Hepatocyte (in vitro differentiated cells): ENCODE measurements at regions not wholly inside any gene's neighbourhood (a gene's known extent, or its start where the extent isn't known, plus 50 kb on each side); places are given as distances from the start of the nearest gene placed in this dataset.

Experiments
- DNase-seq: peaks from one replicate; pipeline ENCODE4 v3.0.0-alpha.2; 2016; ENCODE audit warnings: low spot score
- H2AFZ ChIP-seq: fragments of 200-600 bp; sonication (generic); 2 replicates; pipeline ENCODE4 v1.6.0; 2016; ENCODE audit warnings: antibody characterized with exemption, mild to moderate bottlenecking
- H3K27ac ChIP-seq: fragments of 200-600 bp; sonication (generic); 2 replicates; pipeline ENCODE4 v1.5.1; 2016; ENCODE audit warnings: mild to moderate bottlenecking
- H3K27me3 ChIP-seq: fragments of 200-600 bp; sonication (generic); 2 replicates; pipeline ENCODE4 v1.6.1; 2016
- H3K36me3 ChIP-seq: fragments of 200-600 bp; sonication (generic); replicated peaks from 2 replicates; pipeline ENCODE4 v1.5.1; 2016; ENCODE audit warnings: low read depth; ENCODE audit not compliant: insufficient read depth
- H3K4me1 ChIP-seq: fragments of 200-600 bp; sonication (generic); 2 replicates; pipeline ENCODE4 v1.5.1; 2016; ENCODE audit warnings: mild to moderate bottlenecking, moderate library complexity; ENCODE audit not compliant: insufficient read depth
- H3K4me2 ChIP-seq: fragments of 200-600 bp; sonication (generic); 2 replicates; pipeline ENCODE4 v1.6.0; 2016
- H3K4me3 ChIP-seq: fragments of 200-600 bp; sonication (generic); 2 replicates; pipeline ENCODE4 v1.5.1; 2016; ENCODE audit warnings: mild to moderate bottlenecking
- H3K79me2 ChIP-seq: fragments of 200-600 bp; sonication (generic); 2 replicates; pipeline ENCODE4 v1.6.0; 2017; ENCODE audit warnings: mild to moderate bottlenecking
- H3K9me2 ChIP-seq: fragments of 200-600 bp; sonication (generic); replicated peaks from 2 replicates; pipeline ENCODE4 v1.6.0; 2017; ENCODE audit warnings: mild to moderate bottlenecking; ENCODE audit not compliant: insufficient read depth
- H3K9me3 ChIP-seq: fragments of 200-600 bp; sonication (generic); 2 replicates; pipeline ENCODE4 v1.5.1; 2016; ENCODE audit warnings: low read depth, mild to moderate bottlenecking
- H4K20me1 ChIP-seq: fragments of 200-600 bp; sonication (generic); 2 replicates; pipeline ENCODE4 v1.6.0; 2016; ENCODE audit warnings: mild to moderate bottlenecking; ENCODE audit not compliant: insufficient read depth, poor library complexity, severe bottlenecking
- EZH2 ChIP-seq: fragments of 200-600 bp; sonication (generic); IDR thresholded peaks from 2 replicates; pipeline ENCODE4 v1.6.1; 2016; ENCODE audit warnings: antibody characterized with exemption, mild to moderate bottlenecking, borderline replicate concordance
- EZH2phosphoT487 ChIP-seq: fragments of 200-600 bp; sonication (generic); IDR thresholded peaks from one replicate; pipeline ENCODE4 v1.6.1; 2018; ENCODE audit warnings: antibody characterized with exemption, mild to moderate bottlenecking, low read depth, moderate library complexity; ENCODE audit not compliant: unreplicated experiment, severe bottlenecking
- WGBS: methylation state at CpG from one replicate; pipeline ENCODE4 v1.1.6; 2016; ENCODE audit warnings: low lambda C conversion rate; ENCODE audit errors: missing lambda C conversion rate; 5-methylcytosine and 5-hydroxymethylcytosine counted together
- TF ChIP-seq, protein P1 (sequence below): fragments of 200-600 bp; sonication (generic); IDR thresholded peaks from 2 replicates; pipeline ENCODE4 v1.5.1; 2016; ENCODE audit warnings: antibody characterized with exemption, mild to moderate bottlenecking; ENCODE audit not compliant: poor library complexity

DNA sequence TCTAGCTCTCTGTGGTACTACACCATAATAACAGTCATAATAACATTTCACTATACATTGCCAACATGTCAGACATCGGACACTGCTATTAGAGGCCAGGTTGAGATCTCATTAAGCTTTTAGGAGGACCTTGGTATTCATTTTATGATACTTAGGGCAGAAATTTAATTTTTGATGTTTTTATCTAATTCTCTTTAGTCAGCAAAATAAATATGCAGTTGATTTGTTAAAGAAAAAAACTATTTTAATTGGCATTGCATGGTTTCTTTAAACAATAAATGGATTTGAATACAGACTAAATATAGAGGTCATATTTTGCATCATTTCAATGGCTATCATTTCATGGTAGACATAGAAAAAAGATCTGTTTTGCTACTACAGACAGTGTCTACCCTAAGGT is 308.7 kb downstream of the PRDM5 start:
- Histone ChIP-seq H3K27me3 (no peaks in the 10 kb centered on the region), H4K20me1 (no peaks in the 10 kb centered on the region), H3K9me2 (no peaks in the 10 kb centered on the region), H3K4me2 (no peak overlapping the region), H3K4me3 (no peak overlapping the region), H2AFZ (no peak overlapping the region), H3K36me3 (no peaks in the 10 kb centered on the region), H3K27ac (no peak overlapping the region), H3K79me2 (no peaks in the 10 kb centered on the region), H3K9me3 (no peaks in the 10 kb centered on the region), H3K4me1 (no peaks in the 10 kb centered on the region)
- no peak for TF ChIP-seq EZH2
- TF ChIP-seq, protein P1, sequence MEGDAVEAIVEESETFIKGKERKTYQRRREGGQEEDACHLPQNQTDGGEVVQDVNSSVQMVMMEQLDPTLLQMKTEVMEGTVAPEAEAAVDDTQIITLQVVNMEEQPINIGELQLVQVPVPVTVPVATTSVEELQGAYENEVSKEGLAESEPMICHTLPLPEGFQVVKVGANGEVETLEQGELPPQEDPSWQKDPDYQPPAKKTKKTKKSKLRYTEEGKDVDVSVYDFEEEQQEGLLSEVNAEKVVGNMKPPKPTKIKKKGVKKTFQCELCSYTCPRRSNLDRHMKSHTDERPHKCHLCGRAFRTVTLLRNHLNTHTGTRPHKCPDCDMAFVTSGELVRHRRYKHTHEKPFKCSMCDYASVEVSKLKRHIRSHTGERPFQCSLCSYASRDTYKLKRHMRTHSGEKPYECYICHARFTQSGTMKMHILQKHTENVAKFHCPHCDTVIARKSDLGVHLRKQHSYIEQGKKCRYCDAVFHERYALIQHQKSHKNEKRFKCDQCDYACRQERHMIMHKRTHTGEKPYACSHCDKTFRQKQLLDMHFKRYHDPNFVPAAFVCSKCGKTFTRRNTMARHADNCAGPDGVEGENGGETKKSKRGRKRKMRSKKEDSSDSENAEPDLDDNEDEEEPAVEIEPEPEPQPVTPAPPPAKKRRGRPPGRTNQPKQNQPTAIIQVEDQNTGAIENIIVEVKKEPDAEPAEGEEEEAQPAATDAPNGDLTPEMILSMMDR, result no peak
- no peak for TF ChIP-seq EZH2phosphoT487
- 98% methylated on average over 1 of the region's 1 CpG for WGBS
- no peak for DNase-seq

DNA sequence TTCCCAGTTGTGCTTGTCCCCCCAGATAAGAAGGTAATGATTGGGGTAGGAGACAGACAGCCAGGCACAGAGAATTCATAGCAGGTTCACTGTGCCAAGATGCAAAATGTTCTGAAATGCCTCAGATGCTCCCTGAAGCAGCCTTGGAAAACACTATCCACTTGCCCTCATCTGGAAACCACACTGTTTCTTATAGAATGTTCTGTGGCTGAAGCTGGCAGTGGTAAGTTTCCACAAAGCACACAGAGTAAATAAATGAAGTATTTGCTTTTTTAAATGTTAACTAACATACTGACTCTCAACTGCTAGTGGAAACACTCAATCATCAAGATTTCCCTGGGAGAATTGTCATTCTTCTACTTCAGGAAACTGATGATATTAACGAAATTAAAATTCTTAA is 311.4 kb downstream of the PRDM5 start:
- Histone ChIP-seq H3K9me2 (no peaks in the 10 kb centered on the region), H3K79me2 (no peaks in the 10 kb centered on the region), H3K27me3 (no peaks in the 10 kb centered on the region), H2AFZ (no peak overlapping the region), H3K4me3 (no peak overlapping the region), H3K36me3 (no peaks in the 10 kb centered on the region), H4K20me1 (no peaks in the 10 kb centered on the region), H3K27ac (no peak overlapping the region), H3K4me1 (no peaks in the 10 kb centered on the region), H3K4me2 (no peak overlapping the region), H3K9me3 (no peaks in the 10 kb centered on the region)
- no peak for TF ChIP-seq EZH2
- no peak for TF ChIP-seq EZH2phosphoT487
- TF ChIP-seq, protein P1, result no peak
- WGBS, result 100% methylated on average over 1 of the region's 1 CpG
- DNase-seq, result no peak

DNA sequence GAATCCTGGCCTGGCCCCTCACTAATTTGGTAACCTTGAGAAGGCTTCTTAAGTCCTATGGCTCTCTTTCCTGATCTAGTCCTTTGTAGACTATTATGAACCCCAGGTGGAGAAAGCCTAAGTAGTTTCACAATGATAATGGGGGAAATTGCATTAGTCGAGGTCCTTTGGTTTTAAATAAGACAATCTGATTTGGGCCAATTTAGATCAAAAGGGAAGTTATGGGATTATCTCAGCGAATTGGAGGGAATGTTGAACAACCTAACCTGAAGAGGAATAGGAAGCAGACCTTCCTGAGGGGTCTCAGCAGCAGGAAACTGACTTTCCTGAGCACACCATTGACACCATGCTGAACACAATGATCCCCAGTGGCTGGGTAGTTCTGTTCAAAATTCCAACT is 331.5 kb downstream of the PRDM5 start:
- no peak overlapping the region for H3K4me3 ChIP-seq
- WGBS, result 94% methylated on average over 2 of the region's 2 CpGs
- no peak overlapping the region for H2AFZ ChIP-seq
- H3K4me1 ChIP-seq, result no peaks in the 10 kb centered on the region
- no peaks in the 10 kb centered on the region for H3K79me2 ChIP-seq
- DNase-seq, result no peak
- H3K27ac ChIP-seq, result no peak overlapping the region
- H3K9me3 ChIP-seq, result no peaks in the 10 kb centered on the region
- no peaks in the 10 kb centered on the region for H3K9me2 ChIP-seq
- H3K4me2 ChIP-seq, result no peak overlapping the region
- H3K36me3 ChIP-seq, result no peaks in the 10 kb centered on the region
- no peaks in the 10 kb centered on the region for H3K27me3 ChIP-seq
- TF ChIP-seq EZH2phosphoT487 (no peak), EZH2 (no peak)
- TF ChIP-seq, protein P1, result no peak
- H4K20me1 ChIP-seq, result no peaks in the 10 kb centered on the region

DNA sequence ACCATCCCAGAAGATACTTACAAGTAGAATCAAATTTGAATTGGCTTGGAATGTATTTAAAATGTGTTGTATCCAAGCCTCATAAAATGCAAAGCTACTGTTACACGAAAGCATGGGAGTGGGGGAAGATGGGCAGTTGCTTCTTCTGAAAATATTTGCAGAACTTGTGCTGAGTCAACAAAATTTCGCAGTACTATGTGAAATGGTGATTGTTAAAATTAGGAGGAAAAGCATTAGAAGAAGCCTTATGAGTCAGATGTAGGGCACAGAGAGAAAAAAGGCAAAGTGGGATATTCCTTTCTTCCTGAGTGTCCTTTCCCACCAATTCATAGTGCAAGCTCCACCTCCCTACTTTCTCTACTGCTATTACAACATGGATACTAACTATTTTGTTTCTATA is 332.7 kb downstream of the PRDM5 start:
- H3K27me3 ChIP-seq, result no peaks in the 10 kb centered on the region
- H3K9me3 ChIP-seq, result no peaks in the 10 kb centered on the region
- DNase-seq, result no peak
- 54% methylated on average over 2 of the region's 2 CpGs for WGBS
- H3K4me1 ChIP-seq, result no peaks in the 10 kb centered on the region
- no peaks in the 10 kb centered on the region for H3K9me2 ChIP-seq
- H3K4me2 ChIP-seq, result no peak overlapping the region
- no peak overlapping the region for H3K4me3 ChIP-seq
- TF ChIP-seq EZH2, result no peak
- TF ChIP-seq EZH2phosphoT487, result no peak
- TF ChIP-seq, protein P1, result no peak
- no peaks in the 10 kb centered on the region for H4K20me1 ChIP-seq
- no peaks in the 10 kb centered on the region for H3K36me3 ChIP-seq
- H3K27ac ChIP-seq, result no peak overlapping the region
- no peak overlapping the region for H2AFZ ChIP-seq
- H3K79me2 ChIP-seq, result no peaks in the 10 kb centered on the region
